ENCODE measurements at regions not wholly inside any gene's neighbourhood (a gene's known extent, or its start where the extent isn't known, plus 50 kb on each side); places are given as distances from the start of the nearest gene placed in this dataset.
A peak's percentile ranks its signal among the peaks of the same experiment; 100 is the strongest.
"Not testable (repeated sequence)": the region's sequence is repeated elsewhere in the genome, so short reads cannot be mapped to it uniquely, and the experiment has no call there.

DNA sequence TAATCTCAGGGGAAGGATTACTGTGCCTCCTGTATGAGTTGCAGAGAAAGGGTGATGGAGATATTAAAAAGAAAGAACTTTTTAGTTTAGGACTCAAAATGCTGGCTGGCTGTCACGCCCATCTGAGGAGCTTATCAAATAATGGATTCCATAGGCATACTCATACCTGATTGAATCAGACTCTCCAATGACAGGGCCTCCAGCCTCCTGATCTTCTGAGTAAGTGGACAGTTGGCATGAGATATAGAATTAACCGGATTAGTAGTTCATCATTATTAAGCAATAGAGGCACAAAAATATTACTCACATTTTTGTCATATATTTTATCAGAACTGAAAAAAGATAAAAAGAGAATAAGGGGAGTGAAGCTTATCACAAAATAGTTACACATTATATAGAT is 157.0 kb upstream of the RASA1 start:
- DNase-seq, result no peak

DNA sequence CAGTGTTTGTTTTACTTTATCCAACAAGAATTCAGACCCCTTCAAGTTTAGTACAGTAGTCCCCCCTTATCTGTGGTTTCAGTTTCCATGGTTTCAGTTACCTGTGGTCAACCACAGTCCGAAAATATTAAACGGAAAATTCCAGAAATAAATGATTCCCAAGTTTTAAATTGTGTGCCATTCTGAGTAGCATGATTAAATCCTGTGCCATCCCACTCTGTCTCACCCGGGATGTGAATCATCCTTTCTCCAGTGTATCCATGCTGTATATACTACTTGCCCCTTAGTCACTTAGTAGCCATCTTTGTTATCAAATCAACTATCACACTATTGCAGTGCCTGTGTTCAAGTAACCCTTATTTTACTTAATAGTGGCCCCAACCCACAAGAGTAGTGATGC is 153.8 kb upstream of the RASA1 start:
- no peak for DNase-seq

DNA sequence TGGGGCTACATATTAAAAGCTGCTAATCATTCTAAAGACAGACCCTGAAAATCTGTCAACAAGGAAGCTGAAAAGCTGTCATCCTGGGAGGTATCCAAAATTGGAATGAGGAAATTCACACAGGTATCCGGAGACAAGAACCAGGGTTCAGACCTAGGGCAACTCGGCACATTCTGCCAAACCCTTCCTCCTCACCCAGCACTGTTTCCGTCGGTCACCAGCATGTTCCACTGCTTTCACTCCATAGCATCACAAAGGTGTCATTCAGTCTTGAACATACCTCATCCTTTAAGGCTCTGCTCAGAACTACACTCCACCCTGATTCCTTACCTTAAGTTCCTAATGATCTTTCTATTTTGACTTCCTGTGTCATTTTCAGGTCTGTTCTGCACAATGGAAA is 153.1 kb upstream of the RASA1 start:
- DNase-seq, result no peak

DNA sequence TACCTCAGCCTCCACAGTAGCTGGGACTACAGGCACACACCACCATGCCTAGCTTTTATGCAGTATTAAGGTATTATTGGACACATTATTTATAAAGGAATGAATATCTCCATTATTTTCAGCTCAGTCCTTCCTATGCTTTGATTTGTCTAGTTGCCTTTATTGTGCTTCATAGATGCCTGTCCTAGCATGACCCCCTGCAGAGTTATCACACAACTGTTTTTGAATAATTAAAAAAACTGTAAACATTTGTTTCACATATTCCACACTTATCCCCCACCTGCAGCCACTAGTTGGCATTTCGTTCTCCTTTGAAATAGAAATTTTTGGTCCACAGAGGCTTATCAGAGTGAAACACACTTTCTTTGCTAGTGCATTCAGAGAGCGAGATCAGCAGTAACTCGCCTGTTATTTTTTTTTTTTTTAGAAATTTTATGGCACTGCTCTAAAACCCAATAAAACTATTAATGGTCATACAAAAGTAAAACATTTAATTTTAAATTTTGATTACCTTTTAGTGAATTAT is 151.8 kb upstream of the RASA1 start:
- DNase-seq, result no peak

DNA sequence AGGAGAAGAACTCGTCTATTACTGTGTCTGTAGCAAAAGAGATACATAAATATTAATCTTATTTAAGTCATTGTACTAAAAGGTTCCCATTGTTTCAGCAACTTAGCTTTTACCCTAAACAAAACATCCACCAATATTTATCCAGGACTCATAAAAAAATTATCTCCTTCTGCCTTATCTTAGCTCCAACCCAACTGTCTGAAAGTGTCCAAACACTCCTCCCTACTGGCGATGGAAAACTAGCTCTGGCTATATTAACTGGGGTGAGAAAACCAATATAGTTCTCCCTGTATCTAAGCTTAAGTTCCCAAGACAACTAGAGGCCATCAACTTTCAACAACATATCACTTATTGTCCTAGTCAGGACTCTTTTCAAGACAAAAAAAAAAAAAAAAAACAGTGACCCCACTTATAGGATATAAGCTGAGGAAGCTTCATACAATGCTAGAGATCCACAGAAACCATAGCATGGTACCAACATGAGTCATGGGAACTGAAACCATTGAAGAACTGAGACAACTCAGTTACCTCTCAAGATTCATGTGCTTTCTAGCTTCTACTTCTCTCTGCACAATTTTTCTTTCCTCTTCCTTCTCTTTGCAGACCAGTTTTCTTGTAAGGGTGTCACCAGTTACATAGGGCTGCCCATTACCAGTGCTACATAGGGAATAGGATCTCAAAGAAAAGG is 150.7 kb upstream of the RASA1 start:
- DNase-seq, result no peak

DNA sequence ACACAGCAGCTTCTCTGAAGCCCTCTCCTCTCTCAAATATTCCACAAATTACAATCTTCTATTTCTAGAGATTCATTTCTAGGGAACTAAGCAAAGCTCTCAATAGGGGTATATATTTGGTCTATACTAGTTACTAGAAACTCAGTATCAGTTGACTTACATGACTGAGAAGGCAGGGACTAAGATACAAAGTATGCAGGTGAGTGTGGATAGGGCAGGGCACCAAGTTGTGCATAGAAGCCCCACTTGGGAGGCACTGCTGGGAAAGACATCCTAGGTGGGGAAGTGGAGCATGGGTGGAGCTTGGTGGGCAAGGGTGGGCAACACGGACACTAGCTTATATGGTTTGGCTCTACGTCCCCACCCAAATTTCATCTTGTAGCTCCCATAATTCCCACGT is 148.1 kb upstream of the RASA1 start:
- no peak for DNase-seq

DNA sequence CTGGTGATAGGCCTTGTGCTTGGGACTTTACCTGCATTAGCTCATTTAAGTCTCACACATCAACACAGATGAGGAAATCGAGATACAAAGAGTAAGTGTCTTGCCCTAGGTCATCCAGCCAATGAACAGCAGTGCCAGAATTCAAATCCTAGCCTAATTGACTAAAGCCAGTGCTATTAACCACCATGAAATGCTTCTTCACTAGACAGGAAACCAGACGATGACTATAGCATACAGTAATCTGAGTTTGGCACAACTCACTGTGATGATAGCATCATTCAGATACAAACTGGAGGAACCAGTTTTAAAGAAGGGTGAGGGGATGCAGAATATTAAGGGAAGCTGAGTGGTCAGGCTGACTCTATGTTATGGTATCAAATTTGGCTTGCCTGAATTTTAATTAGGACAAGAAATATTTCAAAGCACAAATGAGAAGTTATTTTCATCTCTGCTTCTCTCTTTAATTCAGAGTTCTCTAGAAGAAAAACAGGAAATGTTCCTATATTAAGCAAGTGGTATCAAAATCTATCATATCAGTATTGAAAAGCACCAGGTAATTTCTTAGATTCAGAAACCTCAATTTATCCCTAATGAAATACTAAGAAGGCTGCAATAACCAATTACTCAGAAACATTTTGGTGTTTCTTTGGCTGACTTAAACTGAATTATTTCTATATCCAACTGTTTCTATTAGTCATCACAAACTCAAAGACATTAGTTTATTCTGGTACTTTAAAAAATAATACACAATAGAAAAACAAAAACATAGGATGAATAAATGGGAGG is 147.0 kb upstream of the RASA1 start:
- DNase-seq, result no peak

DNA sequence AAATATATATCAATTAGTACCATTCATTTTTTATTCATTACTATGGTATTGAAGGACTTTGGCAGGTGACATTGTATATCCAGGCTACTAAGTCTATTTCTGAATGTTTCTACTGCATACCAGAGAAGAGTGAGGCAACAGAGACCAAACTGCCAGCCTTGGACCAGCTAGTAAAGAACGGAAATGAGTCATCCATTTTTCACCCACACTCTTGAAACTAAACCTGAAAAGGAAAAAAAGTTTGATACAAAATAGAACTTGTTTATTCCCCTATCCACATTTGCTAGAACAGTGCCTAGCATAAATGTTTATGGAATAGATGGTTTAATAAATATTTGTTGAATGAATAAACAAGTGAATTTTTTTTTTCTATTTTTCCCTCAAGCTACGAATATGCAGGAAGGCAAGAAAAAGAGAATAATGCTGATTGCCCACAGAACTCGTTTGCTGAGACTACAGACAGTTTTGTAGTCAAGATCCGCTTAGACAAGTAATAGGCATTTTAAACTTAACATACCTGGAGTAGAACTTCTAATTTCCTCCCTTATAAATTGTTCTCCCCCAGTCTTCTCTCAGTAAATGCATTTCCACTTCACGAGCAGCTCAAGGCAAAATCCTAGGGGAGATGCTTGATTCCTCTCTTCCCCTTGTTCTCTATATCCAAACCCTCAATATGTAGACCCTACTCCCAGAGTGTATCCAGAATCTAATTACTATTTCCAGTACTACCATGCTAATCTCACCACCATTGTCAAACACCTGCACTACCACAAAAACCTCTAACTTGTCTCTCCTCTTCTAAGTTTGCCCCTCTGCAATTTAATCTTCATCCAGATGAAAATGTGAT is 146.2 kb upstream of the RASA1 start:
- no peak for DNase-seq

DNA sequence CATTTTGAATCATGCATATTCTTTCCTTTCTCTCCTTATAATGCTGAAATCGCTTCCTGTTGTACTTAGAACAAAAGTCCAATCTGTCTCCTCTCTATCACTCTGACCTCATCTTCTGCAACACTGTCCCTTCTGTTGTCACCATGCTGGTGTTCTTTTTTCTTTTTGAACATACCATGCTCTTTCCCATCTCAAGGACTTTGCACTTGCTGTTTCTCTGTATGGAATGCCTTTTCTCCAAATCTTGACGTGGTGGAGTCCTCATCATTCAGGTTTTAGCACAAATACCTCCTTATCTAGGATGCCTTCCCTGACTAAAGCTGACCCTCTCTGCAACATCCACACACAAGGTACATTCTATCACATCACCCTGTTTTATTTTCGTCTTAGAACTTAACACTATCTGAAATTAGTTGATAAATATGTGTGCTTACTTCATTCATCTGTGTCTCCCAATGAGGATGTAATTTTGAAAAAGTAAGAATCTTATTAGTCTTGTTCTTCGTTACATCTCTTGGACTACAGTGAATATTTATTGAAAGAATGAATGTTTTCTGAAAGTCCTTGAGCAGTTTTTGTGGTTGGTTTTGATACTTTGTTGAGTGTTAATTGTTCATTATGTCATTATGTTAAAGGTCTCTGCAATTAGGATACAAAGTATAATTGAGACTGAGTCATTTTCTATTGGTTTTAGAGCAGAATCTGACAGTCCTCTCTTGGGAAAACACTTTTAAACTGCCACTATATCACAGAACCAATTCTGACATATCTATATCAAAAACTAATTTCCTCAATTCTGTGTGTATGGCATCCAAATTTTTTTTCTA is 145.3 kb upstream of the RASA1 start:
- DNase-seq, result no peak

DNA sequence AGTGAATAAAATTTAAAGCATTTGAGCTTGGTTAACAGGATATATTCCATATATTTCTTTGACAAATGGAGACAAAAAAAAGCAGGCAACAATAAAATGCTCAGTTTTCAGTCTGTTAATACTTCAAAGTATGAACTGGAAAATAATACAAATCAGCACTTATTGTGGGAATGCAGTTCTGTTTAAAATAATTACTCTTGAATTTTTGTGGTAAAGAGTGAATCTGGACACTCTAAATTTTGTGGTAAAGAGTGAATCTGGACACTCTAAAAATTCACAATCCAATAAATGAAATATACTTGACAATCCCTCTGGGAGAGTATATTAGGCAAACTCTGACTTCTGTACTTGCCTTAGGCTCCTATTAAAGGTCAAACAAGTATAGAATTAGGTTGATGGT is 141.9 kb upstream of the RASA1 start:
- no peak for DNase-seq

DNA sequence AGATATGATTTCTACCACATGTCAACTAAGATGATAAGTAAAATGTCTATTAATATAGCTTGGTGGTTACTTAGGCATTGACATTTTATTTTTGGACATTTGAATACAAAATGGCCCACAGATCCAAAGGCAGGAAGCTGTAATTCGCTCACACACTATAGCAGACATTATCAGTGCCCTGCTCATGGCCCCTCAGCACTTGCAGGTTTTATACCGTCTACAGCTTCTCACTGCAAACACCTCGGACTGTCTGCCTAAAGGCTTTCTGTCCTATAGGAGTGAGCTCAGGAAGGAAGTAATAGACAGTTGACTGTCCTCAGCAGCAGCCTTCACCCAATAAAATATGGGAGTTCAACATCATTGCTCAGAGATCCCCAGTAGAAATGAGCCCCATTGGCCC is 140.8 kb upstream of the RASA1 start:
- DNase-seq, result no peak

DNA sequence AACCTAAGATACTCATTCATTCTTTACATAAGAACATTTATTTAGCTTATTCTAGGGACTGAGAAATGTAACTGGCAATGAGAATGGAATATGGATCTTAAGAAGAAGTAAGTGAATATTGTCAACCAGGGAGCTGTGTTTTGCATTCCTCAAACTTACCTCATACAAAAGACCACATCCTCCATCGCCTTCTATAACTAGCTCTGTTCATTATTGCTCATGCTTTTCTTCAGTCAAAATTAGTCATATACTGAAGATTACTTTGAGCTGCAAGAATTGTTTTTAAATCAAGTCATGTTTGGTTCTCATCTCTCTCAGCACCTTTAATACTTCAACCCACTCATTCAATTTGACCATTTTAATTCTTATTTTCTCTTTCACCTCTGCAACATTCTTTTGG is 140.3 kb upstream of the RASA1 start:
- DNase-seq, result no peak

DNA sequence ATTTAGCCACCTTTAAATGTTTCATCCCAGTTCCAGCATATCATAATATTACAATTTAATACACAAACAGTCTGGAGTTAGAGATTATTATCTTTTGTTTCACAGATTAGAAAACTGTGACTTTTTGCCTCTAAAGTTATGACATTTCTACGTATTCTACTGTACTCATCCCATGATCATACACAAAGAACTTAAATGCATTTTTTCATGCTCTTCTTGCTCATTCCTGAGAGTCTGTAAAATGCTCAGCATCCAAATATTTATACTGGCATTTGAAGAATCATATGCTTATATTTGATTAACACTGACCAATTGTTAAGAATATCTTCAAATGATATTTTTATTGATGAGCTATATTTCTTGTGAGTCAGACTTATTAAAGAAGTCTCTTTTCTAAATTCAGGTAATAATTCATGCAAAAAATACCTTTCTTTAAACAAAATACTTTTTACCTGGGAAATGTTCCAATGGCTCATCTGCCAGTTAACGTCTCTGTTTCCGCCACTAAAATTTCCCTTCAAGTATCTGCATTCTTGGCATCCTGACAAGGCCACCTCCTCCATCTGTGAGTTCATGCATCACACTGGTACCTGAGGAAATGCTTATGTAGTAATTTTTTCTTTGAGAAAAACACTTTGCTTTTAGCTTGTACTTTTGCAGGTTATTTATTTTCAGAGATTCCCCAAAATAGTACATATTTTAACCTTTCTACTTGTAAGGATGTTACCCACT is 139.6 kb upstream of the RASA1 start:
- DNase-seq, result no peak

DNA sequence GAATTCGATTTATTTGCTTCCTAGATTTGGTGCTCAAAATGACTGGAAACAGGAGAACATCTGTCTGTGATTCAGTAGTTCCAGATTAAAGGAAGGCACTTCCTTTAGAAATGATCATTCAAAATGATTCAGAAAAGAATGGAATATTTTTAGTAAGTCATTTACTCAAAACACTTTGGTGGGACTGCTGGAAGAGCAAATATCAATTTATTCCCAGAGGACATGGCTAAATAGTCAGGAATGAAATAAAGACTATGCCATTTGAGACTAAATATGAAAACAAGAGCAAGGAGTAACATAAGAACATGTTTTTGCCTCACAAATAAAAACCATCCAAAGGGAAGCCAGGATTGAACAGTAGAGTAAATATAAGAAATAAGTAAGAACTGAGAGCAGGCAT is 138.6 kb upstream of the RASA1 start:
- DNase-seq, result no peak

DNA sequence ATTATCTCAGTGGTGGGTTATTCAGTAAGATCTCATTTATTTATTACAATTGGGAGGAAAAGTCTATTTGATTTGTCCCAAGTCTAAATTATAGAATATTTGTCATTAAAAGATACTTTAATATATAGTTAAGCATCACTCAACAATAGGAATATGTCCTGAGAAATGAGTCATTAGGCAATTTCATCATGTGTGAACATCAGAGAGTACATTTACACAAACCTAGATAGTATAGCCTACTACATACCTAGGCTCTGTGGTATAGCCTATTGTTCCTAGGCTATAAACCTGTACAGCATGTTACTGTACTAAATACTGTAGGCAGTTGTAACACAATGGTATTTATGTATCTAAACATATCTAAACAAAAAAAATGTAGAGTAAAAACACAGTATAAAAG is 135.0 kb upstream of the RASA1 start:
- no peak for DNase-seq

DNA sequence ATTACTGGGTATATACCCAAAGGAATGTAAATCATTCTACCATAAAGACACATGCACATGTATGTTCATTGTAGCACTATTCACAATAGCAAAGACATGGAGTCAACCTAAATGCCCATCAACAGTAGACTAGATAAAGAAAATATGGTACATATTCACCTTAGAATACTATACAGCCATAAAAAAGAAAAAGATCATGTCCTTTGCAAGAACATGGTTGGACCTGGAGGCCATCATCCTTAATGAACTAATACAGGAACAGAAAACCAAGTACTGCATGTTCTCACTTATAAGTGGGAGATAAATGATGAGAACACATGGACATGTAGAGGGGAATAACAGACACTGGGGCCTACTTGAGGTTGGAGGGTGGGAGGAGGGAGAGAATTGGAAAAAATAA is 133.2 kb upstream of the RASA1 start:
- DNase-seq, result not testable (repeated sequence)

DNA sequence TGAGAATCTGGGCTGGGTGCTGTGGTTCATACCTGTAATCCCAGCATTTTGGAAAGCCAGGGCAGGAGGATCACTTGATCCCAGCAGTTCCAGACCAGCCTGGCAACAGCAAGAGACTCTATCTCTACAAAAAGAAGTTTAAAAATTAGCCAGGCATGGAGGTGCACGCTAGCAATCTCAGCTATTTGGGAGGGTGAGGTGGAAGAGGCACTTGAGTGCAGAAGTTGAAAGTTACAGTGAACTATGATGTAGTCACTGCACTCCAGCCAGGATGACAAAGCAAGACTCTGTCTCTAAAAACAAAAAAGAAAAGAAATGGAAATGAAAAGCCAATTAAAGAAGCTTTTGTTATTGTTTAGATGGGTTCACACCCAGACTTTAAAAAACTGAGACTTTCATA is 131.6 kb upstream of the RASA1 start:
- no peak for DNase-seq

DNA sequence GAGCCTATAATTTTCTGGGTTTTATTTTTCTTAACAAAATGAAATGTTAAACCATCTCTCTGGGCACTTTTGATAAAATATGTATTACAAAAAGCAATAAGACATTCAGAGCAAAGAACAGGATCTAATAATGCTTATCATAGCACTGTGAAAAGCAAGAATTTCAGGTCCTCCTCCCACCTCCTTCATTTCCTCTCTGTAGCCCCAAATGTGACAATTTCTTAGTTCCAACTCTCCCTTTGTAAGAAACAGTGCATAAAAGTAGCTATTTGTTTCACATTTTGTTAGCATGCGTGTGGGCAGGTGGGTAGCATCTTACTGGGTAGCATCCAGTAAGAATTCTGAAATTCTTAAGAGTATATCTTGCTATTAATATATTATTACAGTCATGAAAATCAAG is 130.9 kb upstream of the RASA1 start:
- DNase-seq, result no peak

DNA sequence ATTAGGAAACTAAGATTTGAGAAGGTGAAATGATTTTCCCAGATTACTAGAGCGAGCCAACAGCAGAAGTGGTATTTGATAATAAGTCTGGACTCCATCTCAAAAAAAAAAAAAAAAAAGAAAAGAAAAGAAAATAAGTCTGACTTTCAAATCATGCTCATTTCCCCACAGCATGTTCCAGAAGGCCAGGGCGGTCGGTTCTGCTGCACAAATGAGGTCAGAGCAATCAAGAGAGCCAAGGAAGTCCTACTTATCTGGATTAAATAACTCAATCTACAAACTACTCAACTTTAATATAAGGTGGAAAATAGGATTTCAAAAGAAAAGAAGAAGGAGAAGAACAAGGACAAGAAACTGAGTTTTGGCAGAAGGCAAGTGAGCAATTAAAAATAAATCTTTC is 130.4 kb upstream of the RASA1 start:
- DNase-seq, result no peak

DNA sequence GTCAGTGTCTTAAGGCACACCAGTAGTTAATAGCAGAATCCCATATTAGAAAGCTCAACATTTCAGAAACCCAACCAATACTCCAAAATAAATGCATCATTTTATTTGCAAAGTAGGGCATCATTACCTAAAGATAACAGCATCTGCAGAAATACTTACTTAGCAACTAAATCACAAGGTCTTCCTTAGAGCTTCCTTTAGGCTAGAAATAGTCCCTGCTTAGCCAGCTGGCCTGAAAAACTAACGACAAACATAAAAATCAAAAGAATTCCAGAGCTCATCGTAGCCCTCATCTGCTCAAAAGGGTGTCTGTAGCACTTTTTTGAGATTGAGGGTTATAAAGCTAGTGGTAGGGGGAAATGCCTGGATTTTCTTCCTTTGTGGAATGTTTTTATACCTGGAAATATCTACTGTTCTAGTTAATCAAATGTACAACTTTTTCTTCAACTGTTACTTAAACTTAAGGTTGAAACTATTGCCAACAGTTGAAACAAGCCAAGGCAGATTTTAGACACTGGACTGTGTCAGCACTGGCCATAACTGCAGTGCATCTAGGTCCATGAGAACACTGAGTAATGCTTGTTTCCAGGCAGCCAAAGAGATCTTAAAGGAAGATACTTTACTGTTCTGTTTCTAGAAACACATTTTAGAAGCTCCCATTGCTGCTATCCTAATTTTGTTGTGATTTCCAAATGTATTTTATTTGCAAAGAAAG is 129.4 kb upstream of the RASA1 start:
- peak; percentile 5 for DNase-seq

DNA sequence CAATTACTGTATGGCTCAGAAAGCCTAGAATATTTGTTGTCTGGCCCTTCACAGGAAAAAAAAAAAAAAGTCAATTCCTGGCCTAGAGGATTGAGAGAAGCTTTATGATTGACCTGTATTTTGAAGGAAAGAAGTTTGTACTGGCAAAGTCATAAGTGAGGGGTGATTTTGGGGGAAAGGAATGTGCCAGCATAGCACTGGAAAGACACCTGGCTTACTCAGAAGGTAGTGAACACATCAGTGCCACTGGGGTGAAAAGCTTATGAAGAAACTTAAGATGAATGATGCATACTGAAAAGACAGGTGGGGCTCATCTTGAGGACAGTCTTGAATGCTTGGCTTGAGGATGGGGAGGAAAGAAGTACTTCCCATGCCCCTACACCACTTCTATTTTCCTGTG is 127.9 kb upstream of the RASA1 start:
- DNase-seq, result no peak

Measured in tongue (tissue), 1 donor.